Caco-2 (cell line): ENCODE measurements at regions not wholly inside any gene's neighbourhood (a gene's known extent, or its start where the extent isn't known, plus 50 kb on each side); places are given as distances from the start of the nearest gene placed in this dataset.

ENCODE experiments used
- BruUV-seq: library from RNA; stranded (reverse); fragments of 400-500 nt; replicated peaks from 2 replicates; lab custom pipeline; 2021; lab: Mats Ljungman, UMichigan
- CTCF ChIA-PET: fragments of 300-600 bp; sonication (Branson Sonifier 250); formaldehyde crosslinking; loops from one replicate; lab custom pipeline; 2022; ENCODE audit warnings: antibody characterized with exemption; lab: Charles Lee
- POLR2A ChIA-PET: fragments of 300-600 bp; sonication (Branson Sonifier 250); formaldehyde crosslinking; loops from one replicate; lab custom pipeline; 2022; ENCODE audit warnings: antibody characterized with exemption; lab: Charles Lee
- DNase-seq, 2 experiments: peaks; one replicate each; pipeline versions ENCODE4 v3.0.0 to v3.0.0-alpha.2; 2020 to 2022
- H3K27me3 ChIP-seq: replicated peaks from 2 replicates; pipeline ENCODE4 v1.6.0; 2011; ENCODE audit warnings: low read length; ENCODE audit not compliant: control insufficient read depth, insufficient read depth
- H3K36me3 ChIP-seq: 2 replicates; pipeline ENCODE4 v1.5.1; 2011; ENCODE audit warnings: low read length; ENCODE audit not compliant: control insufficient read depth, insufficient read depth
- H3K4me1 ChIP-seq: fragments of 250-450 bp; sonication (Bioruptor Pico); 2 replicates; pipeline ENCODE4 v1.5.1; 2020; ENCODE audit warnings: mild to moderate bottlenecking
- H3K4me3 ChIP-seq: 2 replicates; pipeline ENCODE4 v1.5.1; 2011; ENCODE audit warnings: low read depth, mild to moderate bottlenecking, control low read depth, low read length
- H3K9me3 ChIP-seq: fragments of 250-450 bp; sonication (Bioruptor Pico); 2 replicates; pipeline ENCODE4 v1.5.1; 2020; ENCODE audit warnings: mild to moderate bottlenecking, moderate library complexity
- H3K27ac Mint-ChIP-seq: one replicate; pipeline ENCODE4 v1.8.0; 2022; ENCODE audit warnings: mixed read lengths; ENCODE audit not compliant: unreplicated experiment
- H3K27me3 Mint-ChIP-seq: one replicate; pipeline ENCODE4 v1.8.0; 2022; ENCODE audit warnings: mixed read lengths; ENCODE audit not compliant: insufficient read depth, unreplicated experiment
- H3K36me3 Mint-ChIP-seq: one replicate; pipeline ENCODE4 v1.8.0; 2022; ENCODE audit warnings: mild to moderate bottlenecking, mixed read lengths; ENCODE audit not compliant: insufficient read depth, unreplicated experiment
- H3K4me1 Mint-ChIP-seq: one replicate; pipeline ENCODE4 v1.8.0; 2022; ENCODE audit warnings: low read depth, mixed read lengths; ENCODE audit not compliant: unreplicated experiment
- H3K4me3 Mint-ChIP-seq: one replicate; pipeline ENCODE4 v1.8.0; 2022; ENCODE audit warnings: mild to moderate bottlenecking, moderate library complexity, mixed read lengths; ENCODE audit not compliant: unreplicated experiment
- H3K9me3 Mint-ChIP-seq: one replicate; pipeline ENCODE4 v1.8.0; 2022; ENCODE audit warnings: mixed read lengths; ENCODE audit not compliant: unreplicated experiment
- CTCF ChIP-seq, 2 experiments: fragments of 200-600 bp in 1 of 2; IDR thresholded peaks; 1 replicate in 1 of 2; 2 replicates in 1 of 2; pipeline versions ENCODE4 v1.5.1 to v1.8.0; 2011 to 2022; ENCODE audit warnings: antibody characterized with exemption in 1 of 2, control low read depth in 1 of 2, inconsistent platforms in 1 of 2, low read depth in 1 of 2, low read length in 1 of 2, mild to moderate bottlenecking in 1 of 2, moderate library complexity in 1 of 2; ENCODE audit not compliant: insufficient read depth in 1 of 2, severe bottlenecking in 1 of 2, unreplicated experiment in 1 of 2
- intact Hi-C: fragments of 100-400 bp; cut with micrococcal nuclease; formaldehyde crosslinking; loops from one replicate; pipeline ENCODE4 v1.10.0; 2022; ENCODE audit not compliant: unreplicated experiment

GRCh38 chr13:106351251-106351650, 184.2 kb downstream of the EFNB2 start:
- intact Hi-C loops, result no loop called here
- Mint-ChIP-seq H3K36me3 (no peaks in the 10 kb centered on the region), H3K4me3 (no peak overlapping the region), H3K9me3 (no peaks in the 10 kb centered on the region), H3K27me3 (no peaks in the 10 kb centered on the region), H3K27ac (no peak overlapping the region), H3K4me1 (peaks cover 27% of the 10 kb centered on the region)
- Histone ChIP-seq H3K27me3 (no peaks in the 10 kb centered on the region), H3K4me1 (peaks cover 18% of the 10 kb centered on the region), H3K9me3 (no peaks in the 10 kb centered on the region), H3K4me3 (no peak overlapping the region), H3K36me3 (no peaks in the 10 kb centered on the region)
- TF ChIP-seq CTCF (IDR thresholded peaks at IDR 0.05; ENCODE audit: insufficient read depth in 1 of 2, low read depth in 1 of 2, low read length in 1 of 2, severe bottlenecking in 1 of 2, unreplicated experiment in 1 of 2), result no peak
- POLR2A ChIA-PET, result no interaction called here
- DNase-seq, result no peak
- CTCF ChIA-PET, result no interaction called here
- BruUV-seq, result no TSS peak

- ChIA-PET POLR2A (no interaction called here), CTCF (no interaction called here)
- no peak overlapping the region for H3K4me3 Mint-ChIP-seq
- intact Hi-C loops, result no loop called here
- H3K27ac Mint-ChIP-seq, result no peak overlapping the region
- H3K36me3 Mint-ChIP-seq, result no peaks in the 10 kb centered on the region
- no peaks in the 10 kb centered on the region for H3K27me3 ChIP-seq
- no peaks in the 10 kb centered on the region for H3K9me3 Mint-ChIP-seq
- H3K36me3 ChIP-seq, result no peaks in the 10 kb centered on the region
- TF ChIP-seq CTCF (IDR thresholded peaks at IDR 0.05; ENCODE audit: insufficient read depth in 1 of 2, low read depth in 1 of 2, low read length in 1 of 2, severe bottlenecking in 1 of 2, unreplicated experiment in 1 of 2), result no peak
- H3K9me3 ChIP-seq, result no peaks in the 10 kb centered on the region
- no peaks in the 10 kb centered on the region for H3K27me3 Mint-ChIP-seq
- no peak for DNase-seq
- no TSS peak for BruUV-seq
- H3K4me3 ChIP-seq, result no peak overlapping the region
- H3K4me1 ChIP-seq, result peaks cover 18% of the 10 kb centered on the region
- H3K4me1 Mint-ChIP-seq, result peaks cover 27% of the 10 kb centered on the region
Measured at GRCh38 chr13:106350208-106350607, 185.3 kb downstream of the EFNB2 start.

DNA sequence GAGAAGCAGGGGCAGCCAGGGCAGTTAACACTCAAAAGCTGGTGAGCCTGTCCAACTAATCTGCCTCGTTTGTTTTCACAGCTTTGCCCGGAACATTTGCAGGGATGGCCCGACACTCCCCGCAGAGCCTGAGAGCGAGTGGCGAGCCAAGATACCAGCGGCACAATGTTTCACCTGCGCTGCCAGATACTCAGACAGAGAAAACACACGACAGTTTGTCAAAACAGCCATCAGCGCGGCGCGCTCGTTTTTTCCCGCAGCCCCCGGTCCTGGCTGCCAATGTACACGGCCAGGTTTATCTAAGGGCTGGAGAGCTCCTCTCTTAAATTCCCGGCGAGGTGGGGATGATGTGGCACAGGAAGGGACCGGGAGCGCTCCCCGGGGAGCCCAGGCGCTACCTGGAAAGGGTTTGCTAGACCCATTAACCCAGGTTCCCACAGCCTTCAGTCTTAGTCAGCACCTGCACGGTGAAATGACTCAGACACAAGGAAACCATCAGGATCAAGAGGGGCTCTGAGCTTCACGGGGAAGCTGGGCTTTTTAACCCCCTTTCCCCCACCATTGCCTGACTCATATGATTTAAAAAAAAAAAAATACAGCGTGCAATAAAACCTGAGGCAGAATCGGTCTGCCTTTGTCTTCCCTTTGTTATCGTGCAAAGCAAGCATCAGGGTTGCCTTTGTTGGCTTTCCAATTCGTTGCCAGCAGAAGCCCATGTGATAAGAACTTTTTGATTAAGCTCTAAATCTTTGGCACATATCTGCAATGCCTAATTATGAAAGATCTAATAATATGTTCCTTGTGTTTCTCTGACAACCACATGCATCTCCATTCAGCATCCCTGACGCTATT, 186.2 kb downstream of the EFNB2 start:
- ChIA-PET CTCF (no interaction called here), POLR2A (no interaction called here)
- Mint-ChIP-seq H3K36me3 (no peaks in the 10 kb centered on the region), H3K27ac (peak overlapping the region; percentile 57), H3K4me3 (peak overlapping the region; percentile 82), H3K4me1 (peaks cover 27% of the 10 kb centered on the region), H3K9me3 (no peaks in the 10 kb centered on the region), H3K27me3 (no peaks in the 10 kb centered on the region)
- peak; percentile 51 to 52 for DNase-seq
- no TSS peak for BruUV-seq
- intact Hi-C loops, result loop anchor here (1.0 to 5.0 kb wide), 2 partner anchors 32 to 128 kb away; no protein-coding TSS in a partner anchor
- Histone ChIP-seq H3K36me3 (no peaks in the 10 kb centered on the region), H3K27me3 (no peaks in the 10 kb centered on the region), H3K4me3 (peak overlapping the region; percentile 41), H3K4me1 (peaks cover 18% of the 10 kb centered on the region), H3K9me3 (no peaks in the 10 kb centered on the region)
- no peak for TF ChIP-seq CTCF (IDR thresholded peaks at IDR 0.05; ENCODE audit: insufficient read depth in 1 of 2, low read depth in 1 of 2, low read length in 1 of 2, severe bottlenecking in 1 of 2, unreplicated experiment in 1 of 2)
